Endothelial cell (in vitro differentiated cells): ENCODE measurements at regions not wholly inside any gene's neighbourhood (a gene's known extent, or its start where the extent isn't known, plus 50 kb on each side); places are given as distances from the start of the nearest gene placed in this dataset.

Source experiments
- DNase-seq: peaks from one replicate; pipeline ENCODE4 v3.0.0; 2021; ENCODE audit warnings: low spot score
- H3K27ac Mint-ChIP-seq: one replicate; pipeline ENCODE4 v1.8.0; 2021; ENCODE audit warnings: mixed read lengths, inconsistent platforms; ENCODE audit not compliant: unreplicated experiment
- H3K27me3 Mint-ChIP-seq: one replicate; pipeline ENCODE4 v1.8.0; 2021; ENCODE audit warnings: mild to moderate bottlenecking, moderate library complexity, mixed read lengths, inconsistent platforms; ENCODE audit not compliant: unreplicated experiment
- H3K36me3 Mint-ChIP-seq: one replicate; pipeline ENCODE4 v1.8.0; 2021; ENCODE audit warnings: mild to moderate bottlenecking, low read depth, mixed read lengths, inconsistent platforms; ENCODE audit not compliant: unreplicated experiment
- H3K4me1 Mint-ChIP-seq: one replicate; pipeline ENCODE4 v1.8.0; 2021; ENCODE audit warnings: mild to moderate bottlenecking, mixed read lengths, inconsistent platforms; ENCODE audit not compliant: unreplicated experiment
- H3K4me3 Mint-ChIP-seq: one replicate; pipeline ENCODE4 v1.8.0; 2021; ENCODE audit warnings: mild to moderate bottlenecking, mixed read lengths, inconsistent platforms; ENCODE audit not compliant: unreplicated experiment
- H3K9me3 Mint-ChIP-seq: one replicate; pipeline ENCODE4 v1.8.0; 2021; ENCODE audit warnings: mixed read lengths, inconsistent platforms; ENCODE audit not compliant: unreplicated experiment
- CTCF ChIP-seq: fragments of 200-600 bp; sonication (generic); IDR thresholded peaks from one replicate; pipeline ENCODE4 v1.5.0; 2021; ENCODE audit warnings: antibody characterized with exemption; ENCODE audit not compliant: unreplicated experiment

GRCh38 chr13:30364133-30364532, 56.8 kb upstream of the KATNAL1 start:
- peaks cover 2% of the 10 kb centered on the region for H3K27me3 Mint-ChIP-seq
- no peak overlapping the region for H3K4me3 Mint-ChIP-seq
- H3K4me1 Mint-ChIP-seq: peaks cover 28% of the 10 kb centered on the region
- H3K9me3 Mint-ChIP-seq: no peaks in the 10 kb centered on the region
- H3K27ac Mint-ChIP-seq: peak overlapping the region; percentile 92
- TF ChIP-seq CTCF: no peak
- no peak for DNase-seq
- H3K36me3 Mint-ChIP-seq: no peaks in the 10 kb centered on the region

GRCh38 chr13:30364876-30365275, 57.4 kb upstream of the UBE2L5 start:
- DNase-seq: peak; percentile 30

GRCh38 chr13:30366088-30366487, 56.2 kb upstream of the UBE2L5 start:
- H3K9me3 Mint-ChIP-seq: no peaks in the 10 kb centered on the region
- peaks cover 34% of the 10 kb centered on the region for H3K4me1 Mint-ChIP-seq
- H3K4me3 Mint-ChIP-seq: no peak overlapping the region
- H3K36me3 Mint-ChIP-seq: no peaks in the 10 kb centered on the region
- no peak for DNase-seq
- peaks cover 5% of the 10 kb centered on the region for H3K27me3 Mint-ChIP-seq
- TF ChIP-seq CTCF: no peak
- no peak overlapping the region for H3K27ac Mint-ChIP-seq

More at GRCh38 chr13:30364876-30365275, 57.4 kb upstream of the UBE2L5 start:
- peaks cover 2% of the 10 kb centered on the region for H3K27me3 Mint-ChIP-seq
- H3K9me3 Mint-ChIP-seq: no peaks in the 10 kb centered on the region
- peak overlapping the region; percentile 92 for H3K27ac Mint-ChIP-seq
- peak overlapping the region; percentile 44 for H3K4me3 Mint-ChIP-seq
- H3K36me3 Mint-ChIP-seq: no peaks in the 10 kb centered on the region
- peaks cover 28% of the 10 kb centered on the region for H3K4me1 Mint-ChIP-seq
- no peak for TF ChIP-seq CTCF

- no peak for DNase-seq
- Mint-ChIP-seq H3K4me1 (peaks cover 37% of the 10 kb centered on the region), H3K9me3 (no peaks in the 10 kb centered on the region), H3K4me3 (no peak overlapping the region), H3K27ac (no peak overlapping the region), H3K36me3 (no peaks in the 10 kb centered on the region), H3K27me3 (peaks cover 5% of the 10 kb centered on the region)
- TF ChIP-seq CTCF: no peak
Measured at GRCh38 chr13:30367296-30367695, 55.0 kb upstream of the UBE2L5 start.

- peaks cover 13% of the 10 kb centered on the region for H3K27me3 Mint-ChIP-seq
- no peak overlapping the region for H3K4me3 Mint-ChIP-seq
- no peaks in the 10 kb centered on the region for H3K9me3 Mint-ChIP-seq
- no peak for TF ChIP-seq CTCF
- H3K36me3 Mint-ChIP-seq: no peaks in the 10 kb centered on the region
- H3K27ac Mint-ChIP-seq: no peak overlapping the region
- peaks cover 20% of the 10 kb centered on the region for H3K4me1 Mint-ChIP-seq
- DNase-seq: no peak
Measured at GRCh38 chr13:30370146-30370545, 52.1 kb upstream of the UBE2L5 start.
